NB4 (cell line): ENCODE measurements at regions not wholly inside any gene's neighbourhood (a gene's known extent, or its start where the extent isn't known, plus 50 kb on each side); places are given as distances from the start of the nearest gene placed in this dataset.

ENCODE experiments used
- DNase-seq: peaks from one replicate; pipeline ENCODE4 v3.0.0; 2010; ENCODE audit warnings: low read depth
- H3K4me3 ChIP-seq: one replicate; pipeline ENCODE4 v1.5.1; 2011; ENCODE audit warnings: mild to moderate bottlenecking, low read depth, low read length, moderate library complexity
- MYC ChIP-seq: IDR thresholded peaks from 2 replicates; pipeline ENCODE4 v1.6.1; 2011; ENCODE audit warnings: low read depth, low read length
- POLR2A ChIP-seq: IDR thresholded peaks from 2 replicates; pipeline ENCODE4 v1.6.1; 2011; ENCODE audit warnings: mild to moderate bottlenecking; ENCODE audit not compliant: insufficient read length; ENCODE audit errors: extremely low read depth
- TF ChIP-seq, protein P1 (sequence below): IDR thresholded peaks from one replicate; pipeline ENCODE4 v1.5.1; 2012; ENCODE audit warnings: low read depth, low read length
- TF ChIP-seq, protein P2 (sequence below): IDR thresholded peaks from 2 replicates; pipeline ENCODE4 v1.6.1; 2011; ENCODE audit warnings: low read depth, low read length

DNA sequence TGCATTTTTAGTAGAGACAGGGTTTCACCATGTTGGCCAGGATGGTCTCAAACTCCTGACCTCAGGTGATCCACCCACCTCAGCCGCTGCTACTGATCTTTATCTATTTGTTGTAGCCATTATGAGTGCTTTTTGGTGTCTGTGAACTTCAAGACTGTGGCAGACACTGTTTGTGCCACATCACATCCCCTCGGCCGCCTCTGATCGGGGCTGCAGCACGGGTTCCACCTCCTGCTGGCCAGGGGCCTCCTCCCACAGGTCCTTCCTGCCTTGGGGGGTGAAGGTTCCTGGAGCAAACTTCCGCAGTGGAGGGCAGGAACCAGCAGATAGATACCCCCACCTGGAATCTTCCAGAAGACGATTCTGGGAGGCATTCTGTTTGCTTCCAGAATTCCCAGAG, 98.5 kb downstream of the C9orf50 start:
- TF ChIP-seq, protein P1, sequence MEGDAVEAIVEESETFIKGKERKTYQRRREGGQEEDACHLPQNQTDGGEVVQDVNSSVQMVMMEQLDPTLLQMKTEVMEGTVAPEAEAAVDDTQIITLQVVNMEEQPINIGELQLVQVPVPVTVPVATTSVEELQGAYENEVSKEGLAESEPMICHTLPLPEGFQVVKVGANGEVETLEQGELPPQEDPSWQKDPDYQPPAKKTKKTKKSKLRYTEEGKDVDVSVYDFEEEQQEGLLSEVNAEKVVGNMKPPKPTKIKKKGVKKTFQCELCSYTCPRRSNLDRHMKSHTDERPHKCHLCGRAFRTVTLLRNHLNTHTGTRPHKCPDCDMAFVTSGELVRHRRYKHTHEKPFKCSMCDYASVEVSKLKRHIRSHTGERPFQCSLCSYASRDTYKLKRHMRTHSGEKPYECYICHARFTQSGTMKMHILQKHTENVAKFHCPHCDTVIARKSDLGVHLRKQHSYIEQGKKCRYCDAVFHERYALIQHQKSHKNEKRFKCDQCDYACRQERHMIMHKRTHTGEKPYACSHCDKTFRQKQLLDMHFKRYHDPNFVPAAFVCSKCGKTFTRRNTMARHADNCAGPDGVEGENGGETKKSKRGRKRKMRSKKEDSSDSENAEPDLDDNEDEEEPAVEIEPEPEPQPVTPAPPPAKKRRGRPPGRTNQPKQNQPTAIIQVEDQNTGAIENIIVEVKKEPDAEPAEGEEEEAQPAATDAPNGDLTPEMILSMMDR, result no peak
- TF ChIP-seq MYC (no peak), POLR2A (no peak)
- TF ChIP-seq, protein P2, sequence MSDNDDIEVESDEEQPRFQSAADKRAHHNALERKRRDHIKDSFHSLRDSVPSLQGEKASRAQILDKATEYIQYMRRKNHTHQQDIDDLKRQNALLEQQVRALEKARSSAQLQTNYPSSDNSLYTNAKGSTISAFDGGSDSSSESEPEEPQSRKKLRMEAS, result no peak
- DNase-seq, result no peak
- H3K4me3 ChIP-seq, result no peak overlapping the region

DNA sequence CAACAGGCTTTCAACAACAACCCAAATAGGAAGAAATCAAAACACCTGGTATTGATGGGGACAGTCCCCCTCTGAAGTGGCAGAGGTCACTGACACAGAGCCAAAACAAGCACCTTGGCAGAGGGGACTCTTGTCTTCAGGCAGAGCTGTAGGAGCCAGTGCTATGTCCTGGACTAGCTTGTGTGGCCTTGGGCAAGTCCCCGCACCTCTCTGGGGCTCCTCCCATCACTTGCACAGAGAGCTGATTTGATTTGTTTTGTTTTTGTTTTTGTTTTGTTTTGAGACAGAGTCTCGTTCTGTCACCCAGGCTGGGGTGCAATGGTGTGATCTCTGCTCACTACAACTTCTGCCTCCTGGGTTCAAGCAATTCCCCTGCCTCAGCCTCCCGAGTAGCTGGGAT, 100.8 kb downstream of the C9orf50 start:
- no peak for TF ChIP-seq MYC
- TF ChIP-seq, protein P1, result no peak
- TF ChIP-seq POLR2A, result no peak
- TF ChIP-seq, protein P2, result no peak
- no peak for DNase-seq
- H3K4me3 ChIP-seq, result no peak overlapping the region

DNA sequence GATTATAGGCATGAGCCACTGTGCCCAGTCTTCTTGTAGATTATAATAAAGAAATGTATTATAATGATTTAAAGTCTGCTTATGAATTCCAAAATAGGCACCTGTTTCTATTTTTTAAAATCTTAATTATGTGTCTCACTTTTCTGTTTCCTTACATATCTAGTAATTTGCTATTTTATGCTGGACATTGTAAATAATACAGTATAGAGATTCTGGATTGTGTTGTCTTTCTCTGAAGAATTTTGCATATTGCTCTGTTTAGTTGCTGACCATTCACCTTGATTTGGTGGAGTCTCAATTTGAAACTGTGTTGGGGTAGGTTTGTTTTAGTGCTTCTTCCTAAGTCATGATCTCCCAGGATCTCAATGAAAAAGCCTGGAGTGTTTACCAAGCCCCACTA, 102.8 kb downstream of the C9orf50 start:
- TF ChIP-seq, protein P1, result no peak
- TF ChIP-seq POLR2A (no peak), MYC (no peak)
- TF ChIP-seq, protein P2, result no peak
- H3K4me3 ChIP-seq, result no peak overlapping the region
- no peak for DNase-seq

DNA sequence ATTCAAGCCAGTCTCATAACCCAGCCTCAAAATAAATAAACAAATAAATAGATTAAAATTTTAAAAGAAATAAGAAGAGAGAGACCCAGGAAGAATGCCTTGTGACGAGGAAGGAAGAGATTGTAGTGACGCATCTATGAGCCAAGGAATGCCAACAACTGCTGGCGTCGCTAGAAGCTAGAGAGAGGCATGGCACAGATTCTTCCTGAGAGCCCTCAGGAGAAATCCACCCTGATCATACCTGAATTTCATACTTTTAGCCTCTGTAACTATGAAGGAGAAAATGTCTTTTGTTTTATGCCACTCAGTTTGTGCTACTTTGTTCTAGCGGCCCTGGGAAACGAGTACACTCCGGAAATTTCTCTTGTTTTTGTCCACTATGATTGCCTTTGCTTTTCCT, 103.9 kb downstream of the C9orf50 start:
- TF ChIP-seq, protein P2, result no peak
- TF ChIP-seq POLR2A (no peak), MYC (no peak)
- TF ChIP-seq, protein P1, result no peak
- H3K4me3 ChIP-seq, result no peak overlapping the region
- no peak for DNase-seq

DNA sequence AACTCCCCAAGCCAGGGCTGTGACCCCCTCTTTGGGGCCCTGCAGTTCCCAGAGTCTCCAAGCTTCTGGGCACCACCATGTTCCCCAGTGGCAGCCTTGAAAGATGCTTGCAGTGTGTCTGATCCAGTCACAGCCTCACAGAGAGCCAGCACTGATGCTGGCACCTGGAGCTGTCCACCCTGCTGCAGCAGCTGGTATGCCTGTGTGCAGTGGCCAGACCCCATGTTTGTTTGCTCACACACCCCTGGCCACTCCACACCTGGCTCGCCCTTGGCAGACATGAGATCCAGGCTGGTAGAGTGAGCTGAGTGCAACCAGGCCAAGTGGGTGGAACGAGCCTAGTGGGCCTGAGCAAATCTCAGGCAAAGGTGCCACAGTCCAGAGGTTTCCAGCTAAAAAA, 106.0 kb downstream of the C9orf50 start:
- TF ChIP-seq, protein P2, result no peak
- TF ChIP-seq POLR2A (no peak), MYC (no peak)
- TF ChIP-seq, protein P1, result no peak
- no peak for DNase-seq
- no peak overlapping the region for H3K4me3 ChIP-seq

DNA sequence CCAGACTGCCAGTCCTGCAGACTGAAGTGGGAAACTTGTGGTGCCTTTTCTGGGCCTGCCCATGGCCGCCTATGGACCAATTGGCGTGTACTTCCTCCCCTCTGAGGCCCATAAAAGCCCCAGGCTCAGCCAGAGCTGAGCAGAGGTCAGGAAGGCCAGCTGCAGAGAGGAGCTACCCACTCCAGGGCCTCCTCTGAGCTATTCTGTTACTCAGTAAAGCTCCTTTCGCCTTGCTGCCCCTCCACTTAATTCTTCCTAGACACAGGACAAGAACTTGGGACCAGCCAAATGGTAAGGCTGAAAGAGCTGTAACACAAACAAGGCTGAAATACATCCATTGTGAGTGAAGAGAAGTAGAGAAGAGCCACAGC, 106.4 kb downstream of the C9orf50 start:
- H3K4me3 ChIP-seq, result no peak overlapping the region
- DNase-seq, result no peak
- TF ChIP-seq POLR2A, result no peak
- TF ChIP-seq, protein P1, result no peak
- TF ChIP-seq, protein P2, result no peak
- TF ChIP-seq MYC, result no peak
